Suppressor macrophage (primary cell): ENCODE measurements at regions not wholly inside any gene's neighbourhood (a gene's known extent, or its start where the extent isn't known, plus 50 kb on each side); places are given as distances from the start of the nearest gene placed in this dataset.
A peak's percentile ranks its signal among the peaks of the same experiment; 100 is the strongest.

Experiments
- DNase-seq, 4 experiments: peaks; one replicate each; pipeline ENCODE4 v3.0.0-alpha.2; 2020 to 2022

DNA sequence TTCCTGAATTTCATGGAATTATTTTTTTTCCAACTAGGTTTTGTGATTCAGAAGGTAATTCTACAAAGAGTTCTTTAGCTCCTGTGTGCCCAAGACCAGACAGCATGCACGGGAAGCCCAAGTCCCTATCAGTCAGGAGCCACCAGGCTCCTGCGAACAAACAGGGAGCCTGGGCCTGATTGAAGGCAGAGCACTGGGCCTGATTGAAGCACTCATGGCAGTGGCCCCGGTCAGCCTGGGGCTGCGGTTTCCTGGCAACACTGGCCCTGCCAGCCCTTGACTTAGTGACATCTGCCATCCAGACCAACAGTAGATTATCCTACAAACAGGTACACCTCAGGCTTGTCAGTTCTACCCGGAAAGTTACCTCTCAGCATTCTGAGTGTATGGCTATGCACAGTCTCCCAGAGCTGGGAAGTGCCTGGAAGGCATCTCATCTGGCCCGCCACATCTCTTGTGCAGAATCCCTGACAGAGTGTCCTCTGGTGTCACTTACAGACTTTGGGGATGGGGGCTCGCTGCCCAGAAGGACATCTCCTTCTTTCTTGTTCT lies 133.8 kb downstream of the VEGFA start:
- no peak for DNase-seq

DNA sequence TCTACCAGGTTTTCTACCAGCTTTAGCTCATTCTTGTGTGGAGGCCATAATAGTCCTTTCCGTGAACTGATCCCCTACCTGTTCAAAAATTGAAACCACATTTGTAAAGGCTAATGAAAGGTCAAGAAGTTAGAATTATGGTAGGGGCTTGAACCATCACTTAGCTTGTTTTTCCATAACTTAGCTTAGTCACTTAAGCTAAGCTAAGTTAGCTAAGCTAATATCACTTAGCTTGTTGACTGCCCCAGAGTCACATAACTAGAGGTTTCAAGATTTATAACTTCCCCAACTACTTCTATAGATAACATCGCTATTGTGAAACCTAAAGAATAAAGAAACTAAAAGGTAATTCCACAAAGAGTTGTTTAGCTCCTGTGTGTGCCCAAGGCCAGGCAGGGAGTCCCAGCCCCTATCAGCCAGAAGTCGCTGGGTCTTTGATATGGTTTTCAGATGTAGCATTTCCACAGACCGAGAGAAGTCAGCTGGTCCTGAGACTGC lies 131.8 kb downstream of the VEGFA start:
- no peak for DNase-seq

DNA sequence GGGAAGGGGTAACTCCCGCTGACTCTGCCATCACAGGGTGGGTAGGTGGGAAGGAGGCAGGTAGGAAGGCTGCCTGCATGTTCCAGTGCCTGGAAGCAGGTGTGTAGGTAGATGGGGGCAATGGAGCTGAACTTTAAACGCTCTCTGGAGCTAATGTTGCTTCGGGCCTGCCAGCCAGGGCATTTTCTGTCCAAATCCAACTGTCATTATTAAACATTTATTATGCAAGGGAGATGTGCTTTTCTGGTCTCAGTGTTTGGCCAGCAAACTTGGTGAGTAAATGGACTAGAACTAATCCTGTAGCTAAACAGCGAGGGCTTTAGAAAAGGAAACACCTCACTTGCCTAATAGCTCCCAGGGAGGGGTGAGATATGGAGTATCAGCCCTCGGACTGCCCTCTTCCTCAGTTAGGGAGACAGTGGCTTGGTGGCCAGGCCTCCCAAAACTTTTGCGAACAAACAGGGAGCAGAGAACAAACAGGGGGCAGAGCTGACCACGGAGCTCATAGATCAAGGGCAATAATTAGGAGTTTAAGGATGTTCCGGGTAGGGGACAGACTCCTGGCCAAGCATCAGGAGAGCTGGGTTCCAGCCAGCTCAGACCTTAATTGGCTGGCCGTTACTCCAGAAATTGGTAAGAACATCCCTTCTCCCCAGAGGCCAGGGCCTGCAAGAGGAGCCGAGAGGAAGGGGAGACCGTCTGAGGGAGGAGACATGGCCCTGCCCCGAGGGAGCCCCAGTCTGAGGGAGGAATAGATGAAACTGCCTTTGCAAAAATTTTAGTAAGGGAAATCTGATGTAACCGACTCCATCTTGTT lies 131.1 kb downstream of the VEGFA start:
- DNase-seq, result no peak

DNA sequence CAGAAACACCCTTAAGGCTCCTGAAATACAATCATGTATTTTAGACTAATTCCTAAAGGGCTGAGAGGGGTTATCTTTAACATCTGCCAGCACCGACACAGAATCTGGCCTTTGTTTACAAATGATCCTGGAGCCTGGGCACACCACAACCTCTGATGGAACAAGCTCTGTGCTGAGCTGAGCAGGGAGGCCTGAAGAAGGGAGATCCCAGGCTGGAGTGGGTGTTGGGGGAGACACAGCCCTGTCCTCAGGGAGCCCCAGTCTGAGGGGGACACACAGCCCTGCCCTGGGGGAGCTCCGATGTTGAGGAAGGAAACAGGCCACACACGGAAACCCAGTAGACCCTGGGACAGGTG lies 130.5 kb downstream of the VEGFA start:
- DNase-seq, result no peak

DNA sequence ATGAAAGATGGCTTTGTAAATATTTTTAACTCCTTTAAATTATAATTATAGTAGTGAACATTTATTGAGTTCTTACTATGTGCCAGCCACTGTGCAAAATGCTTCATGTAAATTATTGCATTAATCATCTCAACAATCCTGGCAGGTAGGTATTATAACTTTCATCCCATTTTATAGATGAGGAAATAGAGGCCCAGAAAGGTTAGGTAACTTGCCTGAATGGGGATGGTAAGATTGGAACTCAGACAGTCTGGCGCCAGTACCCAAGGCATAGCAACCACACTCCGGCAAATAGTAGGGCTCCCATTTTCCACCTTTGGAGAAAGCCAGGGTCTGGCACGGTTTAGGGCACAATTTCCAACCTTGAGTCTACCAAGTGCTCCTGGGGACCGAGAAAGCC lies 129.8 kb downstream of the VEGFA start:
- DNase-seq, result no peak

DNA sequence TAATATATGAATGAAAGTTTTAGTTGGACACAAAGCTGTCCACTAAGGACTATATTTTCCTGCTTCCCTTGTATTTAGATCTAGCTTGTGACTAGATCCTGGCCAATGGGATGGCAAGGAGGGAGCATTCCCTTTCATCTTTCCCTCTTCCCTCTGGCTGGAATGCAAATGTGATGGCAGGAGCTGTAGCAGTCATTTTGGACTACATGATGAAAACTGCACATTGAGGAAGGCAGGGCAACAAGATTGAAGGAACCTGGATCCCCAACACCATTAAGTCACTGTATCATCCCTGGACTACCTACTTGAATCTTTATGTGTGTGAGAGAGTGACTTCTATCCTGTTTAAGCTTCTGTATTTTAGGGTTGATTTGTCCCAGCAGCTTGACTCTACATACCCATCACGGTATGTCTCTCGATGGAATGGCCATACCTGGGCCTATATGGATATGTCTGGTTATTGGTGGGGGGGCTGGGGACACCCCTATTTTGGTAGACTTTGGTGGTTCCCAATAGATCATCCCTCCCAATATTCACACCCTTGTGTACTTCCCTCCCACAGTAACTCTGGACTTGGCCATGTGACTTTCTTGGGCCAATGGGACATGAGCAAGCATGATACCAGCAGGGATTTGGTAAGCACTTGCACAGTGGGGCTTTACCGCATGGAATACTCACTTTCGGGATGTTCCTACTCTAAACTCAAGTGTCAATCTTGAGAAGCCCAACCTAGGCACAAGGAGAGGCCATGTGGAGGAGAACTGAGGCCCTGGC lies 128.5 kb downstream of the VEGFA start:
- DNase-seq, result no peak

DNA sequence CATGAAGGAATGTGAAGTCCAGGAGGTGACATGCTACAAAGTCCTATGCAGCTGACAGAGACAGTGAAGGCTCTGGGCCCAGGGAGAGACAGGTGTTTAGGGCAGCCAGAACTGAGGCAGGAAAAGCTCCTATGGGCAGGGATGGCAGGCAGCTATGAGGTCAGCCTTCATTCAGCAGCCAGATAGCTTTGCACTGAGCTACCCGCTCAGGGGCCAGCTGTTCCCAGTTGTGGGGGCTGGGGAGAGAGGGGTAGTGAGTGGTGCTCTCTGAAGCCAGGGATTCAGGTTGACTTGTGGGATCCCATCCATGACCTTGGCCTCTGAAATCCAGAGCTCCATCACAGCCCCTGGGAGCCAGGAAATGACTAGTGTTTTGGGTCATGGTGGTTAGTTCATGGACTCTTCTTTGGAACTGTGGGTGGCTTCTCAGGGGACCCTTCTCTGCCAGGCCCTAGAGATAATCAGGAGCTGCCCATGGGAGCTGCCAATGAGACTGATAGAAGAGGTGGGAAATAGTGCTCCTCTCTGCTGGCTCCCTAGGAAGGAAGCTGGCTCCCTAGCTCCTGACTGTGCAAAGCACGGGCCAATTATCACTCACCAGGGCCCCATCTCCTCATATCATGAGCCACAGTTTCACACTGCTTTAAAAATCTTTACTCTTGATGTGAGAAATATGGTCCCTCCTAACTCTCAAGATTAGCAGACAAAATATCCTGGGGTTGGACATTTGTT lies 127.7 kb downstream of the VEGFA start:
- DNase-seq, result no peak

DNA sequence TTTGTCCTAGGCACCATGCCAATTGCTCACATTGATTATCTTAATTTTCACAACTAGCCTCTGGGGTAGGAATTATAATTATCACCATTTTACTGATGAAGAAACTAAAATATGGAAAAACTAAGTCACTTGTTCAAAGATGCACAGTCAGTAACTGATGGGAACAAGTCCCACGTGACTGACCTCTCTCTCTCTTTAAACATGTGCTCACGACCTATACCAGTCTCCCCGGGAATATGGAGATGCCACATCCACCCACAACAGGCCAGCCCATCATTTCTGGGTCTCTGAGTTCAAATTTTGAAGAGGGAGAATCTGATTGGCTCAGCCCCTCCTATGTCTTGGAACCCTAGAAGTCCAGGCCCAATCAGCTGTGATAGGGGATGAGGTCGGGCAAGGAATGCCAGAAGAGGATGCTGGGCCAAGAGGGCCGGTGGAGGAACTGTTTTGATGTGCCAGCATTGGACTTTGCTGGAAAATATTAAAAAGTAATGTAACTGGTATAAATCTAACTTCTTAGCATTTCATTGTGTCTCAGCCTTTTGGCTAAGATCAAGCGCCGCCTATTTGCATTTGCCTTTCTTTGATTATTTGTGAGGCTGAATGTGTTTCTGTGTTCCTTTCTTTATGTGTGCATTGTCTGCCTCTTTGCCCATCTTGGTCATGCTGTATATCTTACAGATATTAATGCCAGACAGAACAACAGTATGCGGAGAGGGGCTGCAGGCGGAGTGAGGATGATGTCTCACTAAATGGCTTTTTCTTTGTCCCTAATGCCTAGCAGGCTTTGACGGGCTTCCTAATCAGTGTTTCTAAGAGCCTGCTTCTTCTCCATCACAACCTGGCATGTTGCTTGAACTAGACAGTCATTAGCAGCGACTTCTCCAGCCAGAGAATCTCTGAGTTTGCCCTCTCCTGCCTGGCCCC lies 126.6 kb downstream of the VEGFA start:
- DNase-seq, result no peak

DNA sequence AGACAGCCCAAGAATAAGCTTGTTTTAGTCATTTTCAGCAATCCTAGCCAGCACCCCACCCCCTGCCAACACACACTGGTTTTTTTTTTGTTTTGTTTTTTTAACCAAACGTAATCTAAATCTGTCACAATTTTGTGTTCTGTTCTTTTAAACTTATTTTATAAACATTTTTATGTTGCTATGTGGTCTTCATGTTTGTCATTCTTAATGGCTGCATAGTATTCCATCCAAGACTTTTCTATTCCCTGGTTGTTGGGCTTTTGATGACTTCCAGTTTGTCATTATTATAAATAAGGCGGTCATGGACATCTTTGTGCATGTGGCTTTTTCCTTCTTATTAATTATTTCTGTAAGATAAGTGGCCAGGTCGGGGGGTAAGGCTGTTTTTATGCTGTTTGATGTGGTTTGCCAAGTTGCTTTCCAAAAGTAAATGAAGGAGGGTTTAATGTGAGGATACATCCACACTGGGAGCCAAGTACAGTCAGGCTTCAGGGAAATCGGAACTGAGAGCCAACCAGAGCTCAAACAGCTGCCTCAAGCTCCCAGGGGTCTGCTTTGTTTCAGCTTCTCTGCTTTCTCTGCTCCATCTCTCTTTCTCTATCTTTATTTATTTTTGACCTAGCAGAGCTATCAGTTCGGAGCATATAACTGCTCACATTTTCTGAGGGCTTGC lies 125.8 kb downstream of the VEGFA start:
- no peak for DNase-seq

DNA sequence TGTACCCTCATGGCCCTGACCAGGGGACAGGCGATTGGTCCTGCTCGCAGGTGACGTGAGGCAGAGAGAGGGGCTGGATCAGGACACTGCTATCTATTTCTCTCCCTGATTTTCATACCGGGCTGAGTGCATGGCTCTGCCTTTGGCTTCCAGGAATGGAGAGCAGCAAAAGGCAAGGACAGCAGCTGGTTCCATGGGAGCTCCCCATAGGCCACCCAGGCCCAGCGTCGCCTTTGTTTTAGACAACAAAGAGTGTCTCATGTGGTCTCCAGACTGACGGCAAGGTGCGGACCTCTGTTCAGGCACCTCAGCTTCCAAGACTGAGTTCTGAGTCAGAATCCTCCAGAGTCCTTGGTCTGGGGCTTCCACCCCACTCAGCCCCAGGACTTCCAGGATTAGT lies 123.1 kb downstream of the VEGFA start:
- no peak for DNase-seq

DNA sequence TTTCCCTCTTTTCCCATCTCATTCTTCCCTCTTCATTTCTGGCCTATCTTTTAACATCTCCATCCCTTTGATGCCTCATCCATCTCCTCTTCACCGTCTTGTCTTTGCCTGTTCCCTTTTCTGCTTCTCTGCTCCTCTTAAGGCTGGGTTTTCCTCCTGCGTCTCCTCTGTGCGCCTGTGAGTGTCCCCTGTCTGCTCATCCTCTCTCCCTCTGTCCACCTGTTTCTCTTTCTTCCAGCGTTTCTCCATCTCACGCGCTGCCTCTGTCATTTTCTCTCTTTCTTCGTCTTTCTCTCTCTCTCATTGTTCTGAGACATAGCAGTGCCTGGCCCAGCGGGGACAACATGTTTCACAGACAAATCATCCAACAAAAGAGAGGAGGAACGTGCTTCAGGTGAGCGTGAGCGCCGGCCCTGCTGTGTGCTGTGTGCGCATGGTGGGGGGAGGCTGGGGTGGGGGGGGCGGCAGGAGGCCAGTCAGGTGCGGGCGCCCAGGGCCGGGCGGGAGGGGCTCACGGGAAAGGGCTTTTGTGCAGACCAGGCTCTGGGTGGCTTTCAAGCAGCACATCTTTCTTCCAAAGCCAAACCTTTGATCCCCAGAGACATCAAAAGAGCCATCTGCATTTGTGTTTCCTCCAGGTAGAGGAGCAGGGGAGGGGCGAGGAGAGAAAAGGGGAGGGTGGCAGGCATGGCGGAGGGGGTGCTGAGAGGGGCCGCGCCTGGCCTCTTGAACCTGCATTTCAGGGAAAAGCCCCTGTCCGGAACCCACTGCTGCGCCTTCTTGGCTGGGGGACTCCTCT lies 121.3 kb downstream of the VEGFA start:
- no peak for DNase-seq

DNA sequence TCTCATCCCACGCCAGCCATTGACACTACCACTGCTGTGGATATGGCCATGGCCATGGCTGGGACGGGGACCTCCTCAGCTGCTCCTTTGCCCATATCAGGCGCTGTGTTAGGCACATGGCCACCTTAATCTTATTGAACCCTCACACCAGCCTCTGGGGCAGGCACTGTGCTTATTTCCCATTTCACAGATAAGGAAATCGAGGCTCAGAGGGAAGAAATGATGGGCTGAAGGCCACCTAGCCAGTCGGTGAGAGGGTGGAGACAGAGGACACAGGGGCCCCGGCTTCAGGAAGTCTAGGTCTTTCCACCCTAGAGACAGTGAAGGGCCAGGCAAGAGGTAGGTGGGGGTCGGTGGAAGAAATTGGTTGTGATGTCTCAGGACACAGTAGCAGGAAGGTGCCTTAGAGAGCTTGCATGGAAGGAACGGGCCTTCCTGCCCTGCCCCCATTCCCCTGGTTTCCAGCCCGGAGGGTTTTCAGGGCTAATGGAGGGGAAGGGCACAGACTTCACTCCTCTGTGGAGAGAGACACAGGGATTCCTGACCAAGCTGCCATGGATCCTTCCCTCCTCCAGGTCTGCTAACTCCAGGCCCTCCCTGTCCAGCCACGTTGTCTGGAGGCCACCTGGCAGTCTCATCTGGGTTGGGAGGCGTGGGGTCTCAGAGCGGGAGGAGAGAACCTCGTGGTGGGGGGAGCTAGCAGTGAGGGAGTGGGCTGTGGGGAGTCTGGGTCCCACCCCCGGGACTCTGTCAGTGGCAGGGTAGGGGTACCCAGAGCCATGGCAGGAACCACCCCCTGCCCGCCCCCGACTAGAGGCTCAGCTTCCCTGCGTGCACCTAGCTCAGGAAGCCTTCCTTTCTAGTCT lies 120.4 kb downstream of the VEGFA start:
- no peak for DNase-seq

DNA sequence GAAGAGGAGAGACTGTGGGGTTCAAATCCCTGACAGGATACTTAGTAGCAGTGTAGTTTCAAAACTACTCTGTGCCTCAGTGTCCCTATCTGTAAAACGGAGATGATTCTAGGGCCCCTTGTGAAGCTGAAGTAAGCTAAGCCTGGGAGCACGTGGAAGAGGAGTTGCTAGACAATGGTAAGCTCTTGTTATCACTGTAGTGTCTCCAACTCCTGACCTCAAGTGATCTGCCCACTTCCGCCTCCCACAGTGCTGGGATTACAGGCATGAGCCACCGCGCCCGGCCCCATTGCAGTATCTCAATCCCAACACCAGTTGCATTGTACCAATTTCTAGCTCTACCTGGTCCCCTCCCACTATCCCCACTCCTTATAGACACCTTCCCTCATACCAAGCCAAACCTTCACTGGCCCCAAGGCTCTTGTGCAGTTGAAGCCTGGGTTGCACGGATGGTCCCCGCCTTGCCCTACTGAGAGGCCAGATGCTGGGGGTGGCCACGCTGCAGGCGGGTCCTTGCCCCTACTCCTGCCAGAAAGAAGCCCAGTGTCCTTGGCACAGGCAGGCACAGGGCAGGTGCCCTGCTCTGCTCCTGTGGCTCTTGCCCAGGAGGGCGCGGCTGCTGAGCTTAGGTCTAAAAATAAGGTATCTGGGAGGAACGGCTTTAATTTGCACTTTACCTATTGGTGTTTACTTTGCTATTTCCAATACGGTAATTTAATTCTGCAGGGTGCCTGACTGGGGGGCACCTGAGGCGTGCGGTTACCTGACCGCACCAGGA lies 118.1 kb downstream of the VEGFA start:
- DNase-seq, result no peak

DNA sequence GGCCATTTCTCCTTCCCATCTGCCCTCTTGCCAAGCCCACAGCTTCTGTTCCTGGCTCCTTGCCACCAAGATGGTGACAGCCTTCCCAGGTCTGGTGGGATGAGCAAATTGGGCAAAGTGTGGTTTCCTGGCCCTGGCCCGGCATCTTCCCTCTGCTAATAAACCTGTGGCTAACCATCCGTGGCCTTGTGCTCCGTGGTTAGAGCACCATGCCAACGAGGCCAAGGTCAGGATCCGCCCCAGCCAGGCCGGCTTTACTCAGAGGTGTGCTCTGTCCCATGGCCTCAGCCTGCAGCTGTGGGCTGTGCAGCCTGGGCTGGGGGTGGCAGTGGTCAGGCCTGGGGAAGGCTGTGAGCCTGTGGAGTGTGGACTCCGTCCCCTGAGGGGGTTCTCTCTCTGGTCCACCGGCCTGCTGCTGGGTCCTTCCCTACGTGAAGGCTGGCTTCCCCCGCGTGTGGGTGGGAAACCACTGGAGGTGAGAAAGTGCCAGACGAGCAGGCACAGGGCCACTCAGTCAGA lies 117.4 kb downstream of the VEGFA start:
- DNase-seq, result peak in 1 of 4 experiments; percentile 28

DNA sequence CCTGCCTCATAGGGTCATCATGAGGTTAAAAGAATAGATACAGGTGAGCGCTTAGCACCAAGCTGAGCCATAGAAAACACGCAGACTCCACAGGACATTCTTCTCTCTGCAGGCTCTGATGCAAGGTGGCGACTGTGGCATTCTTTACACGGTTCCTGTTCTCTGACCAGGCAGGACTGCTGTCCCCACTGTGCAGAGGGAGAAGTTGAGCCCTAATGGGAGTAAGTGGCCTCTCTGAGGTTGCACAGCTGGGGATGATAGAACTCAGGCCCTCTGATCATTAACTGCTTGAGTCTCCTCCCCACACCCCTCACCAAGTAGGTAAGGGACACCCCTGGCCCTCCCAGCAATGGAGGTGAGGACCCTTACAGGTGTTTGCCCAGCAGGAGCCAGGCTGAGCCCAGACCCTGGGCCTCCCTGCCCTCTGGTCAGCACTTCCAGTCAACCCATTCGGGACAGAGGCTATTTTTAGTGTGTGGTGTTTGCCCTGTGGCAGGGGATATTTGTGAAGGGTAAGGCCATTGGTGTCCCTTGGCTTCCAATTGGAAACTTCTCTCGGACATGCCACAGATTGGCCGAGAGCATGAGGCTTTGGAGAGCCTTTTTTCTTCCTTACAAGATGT lies 116.8 kb downstream of the VEGFA start:
- DNase-seq, result peak in 3 of 4 experiments; percentile 24 to 30 (median 27)

DNA sequence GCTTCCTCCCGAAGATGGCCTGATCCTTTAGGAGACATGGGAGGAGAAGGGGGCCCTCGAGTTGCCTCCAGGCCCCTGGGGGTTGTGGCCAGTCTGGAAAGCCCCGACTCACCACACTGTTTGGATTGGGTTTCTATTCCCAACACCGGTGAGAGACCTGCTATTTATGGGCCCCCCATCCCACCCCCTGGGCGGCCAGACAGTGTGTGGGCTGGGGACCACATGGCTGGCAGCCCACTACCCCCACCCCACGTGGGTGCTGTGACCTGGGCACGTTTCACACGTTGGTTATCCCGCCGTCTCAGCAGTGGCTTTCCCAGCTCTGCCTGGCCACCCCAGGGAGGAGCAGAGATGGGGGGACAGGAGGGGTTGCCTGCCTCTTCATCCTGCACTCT lies 116.1 kb downstream of the VEGFA start:
- DNase-seq, result no peak

DNA sequence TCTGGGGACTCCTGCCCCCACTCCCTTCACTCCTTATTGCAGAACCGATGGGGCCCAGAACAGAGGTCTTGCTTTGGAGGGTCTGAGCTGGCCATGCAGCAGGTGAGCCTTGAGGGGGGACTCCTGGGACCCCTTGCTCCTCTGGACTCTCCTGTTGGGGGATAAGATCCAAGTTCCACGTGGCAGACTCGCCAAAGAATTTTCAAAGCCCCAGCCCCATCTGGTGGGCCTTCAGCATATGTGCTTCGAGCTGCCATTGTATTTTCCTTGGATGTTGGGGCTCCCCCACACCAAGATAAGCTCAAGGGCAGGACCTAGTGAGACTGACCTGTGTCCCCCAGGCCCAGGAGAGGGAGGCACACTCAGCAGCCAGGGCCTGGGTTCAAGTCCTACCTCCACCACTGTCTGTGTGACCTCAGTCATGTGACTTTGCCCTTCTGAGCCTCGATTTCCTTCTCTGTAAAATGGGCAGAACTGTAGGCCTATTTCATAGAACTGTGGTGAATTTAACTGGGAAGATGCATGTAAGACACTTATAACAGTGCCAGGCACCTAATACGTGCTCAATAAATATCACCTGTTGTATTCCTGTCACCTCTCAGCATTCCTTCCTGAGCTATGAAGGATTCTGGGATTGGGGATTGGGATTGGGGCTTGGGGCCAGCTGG lies 115.5 kb downstream of the VEGFA start:
- no peak for DNase-seq
